GM04504 (cell line): ENCODE measurements at regions not wholly inside any gene's neighbourhood (a gene's known extent, or its start where the extent isn't known, plus 50 kb on each side); places are given as distances from the start of the nearest gene placed in this dataset.

Experiments used
- DNase-seq: peaks from one replicate; pipeline ENCODE4 v3.0.0-alpha.2; 2012; ENCODE audit warnings: low read depth

DNA sequence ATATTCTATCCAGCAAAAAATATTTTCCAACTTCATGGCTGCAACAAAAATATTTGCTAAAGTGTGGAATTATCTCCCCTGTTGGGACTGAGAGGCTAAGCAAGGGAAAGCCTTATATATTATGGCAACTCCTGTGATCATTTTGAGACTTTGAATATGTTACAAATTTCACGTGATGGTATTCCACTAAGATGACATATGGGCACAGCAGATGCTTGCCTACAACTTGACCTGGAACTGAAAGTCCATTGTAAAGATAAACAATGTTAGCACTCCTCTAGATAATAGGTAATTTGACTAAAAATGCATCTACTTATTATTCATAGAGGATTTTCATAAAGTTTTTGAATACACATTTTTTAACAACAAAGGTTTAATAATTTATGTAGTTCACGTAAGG, 1141.5 kb upstream of the CDH6 start:
- DNase-seq, result no peak

GRCh38 chr5:30050056-30050815, 1143.2 kb upstream of the CDH6 start:
- no peak for DNase-seq

GRCh38 chr5:30042677-30043076, 1150.8 kb upstream of the CDH6 start:
- no peak for DNase-seq

DNA sequence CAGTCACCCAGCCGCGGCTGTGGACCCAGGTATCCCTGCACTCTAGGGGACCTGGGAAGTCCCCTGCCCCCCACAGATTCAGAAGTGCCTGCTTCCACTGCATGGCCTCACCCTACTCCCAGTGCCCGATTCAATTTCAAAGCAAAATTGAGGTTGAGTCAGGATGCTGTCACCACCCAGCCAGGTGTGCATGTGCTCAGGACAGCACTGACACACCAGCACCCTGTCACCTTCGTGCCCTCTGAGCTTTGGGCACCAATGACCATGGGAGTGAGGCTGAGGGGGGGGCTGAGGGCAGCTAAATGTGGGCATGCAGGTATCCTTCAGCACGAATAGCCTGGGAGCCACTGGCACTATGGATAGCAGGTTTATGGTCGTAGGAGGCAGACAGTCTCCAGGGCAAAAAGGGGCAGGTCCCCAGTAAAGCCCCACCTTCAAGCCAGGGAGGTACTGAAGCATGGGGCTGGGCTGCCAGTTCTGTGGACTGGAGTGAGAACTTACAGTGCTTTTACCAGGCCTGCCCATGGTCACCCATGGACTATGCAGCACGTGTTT, 1151.6 kb upstream of the CDH6 start:
- DNase-seq, result no peak

GRCh38 chr5:30041291-30041690, 1152.2 kb upstream of the CDH6 start:
- DNase-seq, result no peak

- no peak for DNase-seq
Observed at GRCh38 chr5:30040488-30041118, 1152.9 kb upstream of the CDH6 start.

DNA sequence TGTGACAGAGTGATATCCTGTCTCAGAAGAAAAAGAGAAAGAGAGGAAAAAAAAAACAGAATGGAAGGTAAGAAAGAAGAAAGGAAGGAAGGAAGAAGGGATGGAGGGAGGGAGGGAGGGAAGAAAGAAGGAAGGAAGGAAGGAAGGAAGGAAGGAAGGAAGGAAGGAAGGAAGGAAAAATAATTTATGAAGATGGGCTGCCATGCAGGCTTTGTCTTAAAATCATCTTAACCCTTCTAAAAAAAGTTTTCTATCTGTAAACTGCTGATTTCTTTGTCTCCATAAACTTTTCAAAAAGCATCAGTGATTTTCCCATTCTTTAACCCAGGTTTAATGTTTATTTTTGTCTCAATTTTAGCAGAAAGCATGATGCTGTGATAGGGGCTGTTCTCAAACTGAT, 1154.1 kb upstream of the CDH6 start:
- no peak for DNase-seq

DNA sequence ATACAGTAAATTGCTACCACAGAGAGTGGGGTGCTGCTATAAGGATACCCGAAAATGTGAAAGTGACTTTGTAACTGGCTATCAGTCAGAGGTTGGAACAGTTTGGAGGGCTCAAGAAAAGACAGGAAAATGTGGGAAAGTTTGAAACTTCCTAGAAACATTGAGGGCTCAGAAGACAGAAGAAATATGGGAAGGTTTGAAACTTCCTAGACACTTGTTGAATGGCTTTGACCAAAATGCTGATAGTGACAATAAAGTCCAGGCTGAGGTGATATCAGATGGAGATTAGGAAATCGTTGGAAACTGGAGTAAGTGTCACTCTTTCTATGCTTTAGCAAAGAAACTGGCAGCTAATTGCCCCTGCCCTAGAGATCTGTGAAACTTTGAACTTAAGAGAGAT, 1158.6 kb upstream of the CDH6 start:
- no peak for DNase-seq

DNA sequence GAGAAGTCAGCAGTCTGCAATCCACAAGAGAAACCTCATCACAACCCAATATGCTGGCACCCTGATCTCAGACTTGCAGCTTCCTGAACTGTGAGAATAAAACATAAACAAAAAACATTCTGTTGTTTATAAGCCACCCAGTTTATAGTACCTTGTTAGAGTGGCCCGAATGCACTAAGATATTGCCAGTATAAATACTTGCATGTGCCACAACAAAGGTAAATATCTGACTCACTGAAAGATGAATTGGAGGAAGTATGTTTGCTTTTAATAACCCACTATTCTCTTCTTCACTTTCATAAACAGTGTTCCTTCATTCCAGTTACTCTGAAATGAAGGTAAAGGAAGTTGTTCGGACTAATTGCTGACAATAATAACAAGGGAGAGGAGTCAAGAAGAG, 1163.4 kb upstream of the CDH6 start:
- DNase-seq, result no peak

GRCh38 chr5:30001826-30002225, 1191.7 kb upstream of the CDH6 start:
- DNase-seq, result no peak

- DNase-seq, result no peak
Observed at GRCh38 chr5:30000231-30000630, 1193.3 kb upstream of the CDH6 start.

- DNase-seq, result no peak
Observed at GRCh38 chr5:29995154-29995553, 1198.3 kb upstream of the CDH6 start.

DNA sequence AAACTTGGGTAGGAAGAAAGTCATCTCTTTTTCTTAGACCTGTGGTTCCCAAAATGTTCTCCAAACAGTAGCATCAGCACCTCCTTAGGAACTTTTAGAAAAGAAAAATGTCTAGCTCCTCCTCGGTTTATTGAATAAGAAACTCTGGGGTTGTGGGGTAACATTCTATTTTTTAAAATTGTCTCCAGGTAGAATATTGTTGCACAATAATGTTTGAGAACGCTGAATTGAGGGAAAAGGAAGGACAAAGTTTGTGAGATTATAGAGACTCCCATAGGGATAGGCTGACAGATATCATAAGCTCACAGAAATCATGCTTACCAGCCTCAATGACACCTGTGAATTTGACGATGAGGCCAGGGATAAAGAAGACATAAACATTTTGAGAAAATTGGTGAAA, 1199.0 kb upstream of the CDH6 start:
- DNase-seq, result no peak

GRCh38 chr5:29993286-29993685, 1200.2 kb upstream of the CDH6 start:
- DNase-seq, result no peak

DNA sequence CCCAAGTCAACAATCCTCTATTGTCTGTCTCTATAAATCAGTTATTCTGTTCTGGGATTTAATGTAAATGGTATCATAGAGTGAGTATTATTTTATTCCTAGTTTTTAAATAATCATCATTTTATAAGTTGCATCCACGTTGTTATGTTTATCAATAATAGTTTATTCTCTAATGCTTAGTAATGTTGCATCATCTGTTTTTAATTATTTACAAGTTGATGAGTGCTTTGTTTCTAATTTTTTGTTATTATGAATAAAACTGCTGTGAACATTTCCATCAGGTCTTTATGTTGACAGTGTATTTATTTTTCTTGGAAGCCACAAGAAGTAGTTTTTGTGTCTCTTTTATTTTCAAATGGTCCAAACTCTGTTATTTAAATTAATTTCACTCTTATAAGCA, 1201.2 kb upstream of the CDH6 start:
- no peak for DNase-seq

- no peak for DNase-seq
Observed at GRCh38 chr5:29990681-29991080, 1202.8 kb upstream of the CDH6 start.

DNA sequence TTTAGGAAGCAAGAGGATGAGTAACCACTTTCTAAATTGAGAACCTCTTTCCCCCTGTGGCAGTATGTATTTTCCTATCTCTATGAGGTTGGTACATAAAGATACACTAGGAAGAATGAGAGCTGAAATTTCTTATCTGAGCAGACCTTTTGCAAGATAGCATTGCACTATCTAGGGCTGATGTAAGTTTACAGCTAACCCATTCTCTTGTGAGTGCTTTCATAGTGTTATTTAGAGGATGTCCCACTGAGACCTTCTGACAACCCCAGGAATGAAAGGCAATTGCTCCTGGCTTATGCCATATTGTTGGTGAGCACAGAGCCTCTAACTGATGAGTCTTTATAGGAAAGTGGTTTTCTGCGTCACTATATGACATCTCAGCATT, 1209.3 kb upstream of the CDH6 start:
- DNase-seq, result no peak

GRCh38 chr5:29983528-29984155, 1209.8 kb upstream of the CDH6 start:
- no peak for DNase-seq

GRCh38 chr5:29982457-29982856, 1211.0 kb upstream of the CDH6 start:
- no peak for DNase-seq

DNA sequence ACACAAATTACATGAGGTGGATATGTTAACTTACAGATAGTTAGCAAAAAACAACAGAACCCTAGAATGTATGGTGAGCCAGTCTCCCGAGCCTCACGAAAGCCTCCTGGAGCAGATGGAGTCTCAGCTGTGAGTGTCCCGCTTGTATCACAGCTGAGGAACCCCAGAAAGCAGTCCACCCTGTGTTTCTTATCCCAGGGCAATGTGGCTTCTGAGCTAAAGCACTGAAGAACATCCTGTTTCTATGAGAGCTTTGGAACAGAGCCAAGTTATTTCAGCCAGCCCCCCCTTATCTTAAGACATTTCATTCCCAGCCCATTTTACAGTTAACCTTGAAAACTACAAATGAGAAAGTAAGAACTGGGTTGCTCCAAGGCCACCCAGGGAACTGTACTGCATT, 1220.9 kb upstream of the CDH6 start:
- DNase-seq, result no peak

- no peak for DNase-seq
Observed at GRCh38 chr5:29963956-29964355, 1229.5 kb upstream of the CDH6 start.

GRCh38 chr5:29960323-29960722, 1233.2 kb upstream of the CDH6 start:
- no peak for DNase-seq

- DNase-seq, result no peak
Observed at GRCh38 chr5:29950416-29951145, 1242.9 kb upstream of the CDH6 start.
